ENCODE measurements at regions not wholly inside any gene's neighbourhood (a gene's known extent, or its start where the extent isn't known, plus 50 kb on each side); places are given as distances from the start of the nearest gene placed in this dataset.

DNA sequence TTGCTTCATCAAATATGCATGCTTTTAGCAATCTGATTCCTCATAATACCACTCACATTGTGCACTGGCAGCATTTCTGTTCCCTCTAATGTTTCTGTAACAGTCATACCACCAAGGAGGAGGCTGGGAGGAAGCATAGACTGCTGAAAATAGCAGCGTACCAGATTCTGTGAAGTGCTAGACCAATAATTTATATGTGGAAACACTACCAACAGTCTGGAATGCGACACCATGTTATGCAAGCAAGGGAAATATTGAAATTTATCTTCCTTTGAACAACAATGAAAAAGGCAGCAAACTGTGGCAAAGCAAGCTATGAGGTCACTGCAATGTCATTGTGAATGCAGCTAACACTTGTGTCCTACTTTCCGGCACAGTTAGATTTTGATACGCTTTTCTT lies 1388.0 kb downstream of the EFNB2 start:
- TF ChIP-seq GATA3 (IDR thresholded peaks at IDR 0.05; ENCODE audit: low read depth, low read length) (no peak), GATA2 (IDR thresholded peaks at IDR 0.05; ENCODE audit: low read depth, low read length) (no peak)

DNA sequence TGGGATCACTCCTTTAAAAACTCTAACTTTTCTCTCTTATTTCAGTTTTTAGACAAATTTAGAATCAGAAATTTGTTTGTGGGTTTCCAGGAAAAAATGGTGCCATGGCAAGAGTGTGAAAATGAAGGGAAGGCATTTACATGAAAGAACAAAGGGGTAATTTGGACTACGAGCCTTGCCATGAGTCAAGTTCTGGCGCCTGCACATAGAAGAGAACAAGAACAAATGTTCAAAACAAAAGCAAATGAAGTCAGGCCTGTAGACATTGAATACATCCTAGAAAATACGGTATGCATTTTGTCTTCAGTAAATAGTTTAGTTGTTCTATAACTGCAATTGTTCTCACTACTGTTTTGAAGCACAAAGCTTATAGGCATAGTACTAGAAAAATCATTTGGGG lies 1390.5 kb downstream of the EFNB2 start:
- no peak for TF ChIP-seq GATA2 (IDR thresholded peaks at IDR 0.05; ENCODE audit: low read depth, low read length)
- TF ChIP-seq GATA3 (IDR thresholded peaks at IDR 0.05; ENCODE audit: low read depth, low read length), result no peak

DNA sequence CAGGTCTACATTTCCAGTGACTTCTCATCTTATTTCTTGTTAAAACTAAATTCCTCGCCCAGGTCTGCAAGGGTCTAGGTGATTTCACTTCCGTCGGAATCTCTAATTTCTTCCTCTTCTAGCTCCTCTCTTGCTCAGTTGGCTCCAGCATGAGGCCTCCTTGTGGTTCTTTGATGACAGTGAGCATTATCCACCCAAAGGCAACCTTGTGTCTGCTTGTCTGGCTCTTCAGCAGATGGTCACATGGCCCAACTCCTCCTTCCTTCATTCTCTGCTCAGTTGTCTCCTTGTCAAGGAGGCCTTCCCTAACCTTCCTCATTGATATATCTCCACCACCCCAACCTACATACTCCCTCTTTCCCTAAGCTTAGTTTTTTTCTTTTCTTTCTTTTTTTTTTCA lies 1391.4 kb downstream of the EFNB2 start:
- TF ChIP-seq GATA2 (IDR thresholded peaks at IDR 0.05; ENCODE audit: low read depth, low read length), result no peak
- TF ChIP-seq GATA3 (IDR thresholded peaks at IDR 0.05; ENCODE audit: low read depth, low read length), result no peak

DNA sequence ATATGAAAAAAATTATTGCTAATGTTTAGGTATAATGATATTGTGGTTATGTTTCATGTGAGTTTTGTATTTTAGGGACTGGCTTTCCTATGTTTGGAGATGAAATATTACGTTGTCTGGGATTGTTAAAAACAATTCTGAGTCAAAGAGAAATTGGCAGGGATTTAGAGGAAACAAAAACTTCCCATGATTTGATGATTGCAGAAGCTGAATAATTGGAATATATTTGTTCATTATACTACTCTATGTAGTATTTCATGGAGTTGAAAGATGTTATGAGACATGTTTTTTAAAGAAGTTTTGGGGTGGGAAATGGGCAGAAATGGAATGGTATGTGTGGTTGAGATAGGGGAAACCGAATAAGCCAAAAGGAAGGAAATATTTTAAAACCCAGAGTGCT lies 1392.9 kb downstream of the EFNB2 start:
- TF ChIP-seq GATA2 (IDR thresholded peaks at IDR 0.05; ENCODE audit: low read depth, low read length) (no peak), GATA3 (IDR thresholded peaks at IDR 0.05; ENCODE audit: low read depth, low read length) (no peak)

DNA sequence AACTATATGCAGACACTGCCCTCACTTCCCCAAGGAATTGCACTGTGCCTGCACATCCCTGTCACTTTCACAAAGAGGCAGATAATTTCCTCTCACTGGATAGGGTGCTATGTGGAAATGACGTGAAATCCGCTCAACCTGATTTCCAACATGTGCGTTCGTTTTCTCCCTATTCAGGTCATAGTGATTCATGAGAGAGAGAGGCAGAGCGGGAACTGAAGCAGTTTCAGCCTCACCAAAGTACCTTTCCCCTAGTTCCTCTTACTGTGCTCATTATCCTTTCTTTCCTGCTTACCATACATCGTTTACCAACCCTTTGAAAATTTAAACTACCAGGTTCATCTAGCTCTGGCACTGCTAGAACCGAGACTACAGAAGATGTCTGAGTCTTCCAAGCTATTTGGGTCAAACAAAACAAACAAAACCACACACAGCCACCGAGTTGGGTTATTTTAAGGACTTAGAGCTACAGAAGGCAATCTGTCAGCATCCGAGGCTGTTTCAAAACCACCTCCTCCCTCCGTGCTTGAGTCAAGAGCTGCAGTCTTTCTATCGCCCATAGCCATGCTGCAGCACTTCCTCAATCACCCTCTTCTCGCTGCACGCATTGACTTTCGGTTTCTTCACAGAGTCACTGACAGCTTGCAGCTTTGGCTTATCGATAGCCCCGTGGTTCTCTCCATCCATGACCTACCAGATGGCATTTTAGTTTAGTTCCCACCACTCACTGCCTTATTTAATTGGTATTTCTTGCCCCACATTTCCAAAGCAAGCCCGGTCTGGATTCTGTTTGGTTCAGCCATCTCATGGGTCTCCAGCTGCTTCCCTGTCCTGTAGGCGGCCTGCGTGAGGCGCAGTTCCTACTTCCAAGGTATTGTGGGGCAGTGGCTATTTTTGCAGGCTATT lies 1395.8 kb downstream of the EFNB2 start:
- TF ChIP-seq GATA2 (IDR thresholded peaks at IDR 0.05; ENCODE audit: low read depth, low read length) (no peak), GATA3 (IDR thresholded peaks at IDR 0.05; ENCODE audit: low read depth, low read length) (no peak)

DNA sequence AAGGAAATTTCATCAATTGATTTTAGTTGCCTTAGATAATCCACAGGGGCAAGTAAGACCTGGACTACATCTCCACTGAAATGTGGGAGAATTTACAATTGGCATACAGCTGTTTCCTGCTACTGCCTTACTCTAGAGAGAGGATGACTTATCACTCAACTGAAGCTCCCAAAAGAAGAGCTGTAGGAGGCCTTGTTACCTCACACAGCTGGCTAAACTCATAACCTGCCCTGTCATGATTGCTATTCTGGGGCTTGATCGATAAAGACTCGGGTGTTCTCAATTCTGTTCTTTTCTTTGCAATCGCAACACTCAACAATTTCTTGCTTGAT lies 1396.4 kb downstream of the EFNB2 start:
- TF ChIP-seq GATA2 (IDR thresholded peaks at IDR 0.05; ENCODE audit: low read depth, low read length) (no peak), GATA3 (IDR thresholded peaks at IDR 0.05; ENCODE audit: low read depth, low read length) (no peak)

DNA sequence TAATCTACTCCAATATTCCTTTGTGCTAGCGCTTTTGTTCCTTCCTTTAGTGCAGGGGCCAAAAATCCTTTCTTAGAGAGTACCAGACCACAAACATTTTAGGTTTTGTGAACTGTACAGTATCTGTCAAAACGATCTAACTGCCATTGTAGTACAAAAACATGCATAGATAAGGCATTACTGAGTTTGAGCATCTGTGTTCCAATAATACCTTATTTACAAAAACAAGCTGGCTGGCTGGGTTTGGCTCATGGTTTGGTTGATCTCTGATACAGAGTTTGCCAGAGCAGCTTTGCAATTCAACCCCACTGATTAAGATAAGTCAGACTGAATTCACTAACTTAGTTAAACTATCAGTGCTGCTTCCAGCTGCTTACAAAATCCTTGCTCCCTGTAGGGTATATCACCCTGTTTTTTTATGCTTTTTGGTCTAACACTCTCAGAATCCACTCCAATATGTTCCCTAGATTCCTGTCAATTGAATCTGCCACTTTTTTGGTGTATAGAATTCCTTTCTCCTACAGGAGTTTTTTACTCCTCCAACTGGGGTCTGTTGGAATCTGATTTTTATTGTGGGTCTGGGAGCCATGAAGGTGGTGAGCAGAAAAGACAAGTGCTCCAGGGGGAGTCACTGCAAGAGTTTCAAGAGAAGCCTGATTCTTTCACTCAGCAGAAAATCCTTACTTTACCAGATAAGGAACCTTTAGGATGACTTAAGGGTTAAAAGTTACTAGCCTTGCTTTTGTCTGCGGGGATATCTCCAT lies 1399.4 kb downstream of the EFNB2 start:
- TF ChIP-seq GATA3 (IDR thresholded peaks at IDR 0.05; ENCODE audit: low read depth, low read length) (peak; percentile 91), GATA2 (IDR thresholded peaks at IDR 0.05; ENCODE audit: low read depth, low read length) (peak; percentile 89)

DNA sequence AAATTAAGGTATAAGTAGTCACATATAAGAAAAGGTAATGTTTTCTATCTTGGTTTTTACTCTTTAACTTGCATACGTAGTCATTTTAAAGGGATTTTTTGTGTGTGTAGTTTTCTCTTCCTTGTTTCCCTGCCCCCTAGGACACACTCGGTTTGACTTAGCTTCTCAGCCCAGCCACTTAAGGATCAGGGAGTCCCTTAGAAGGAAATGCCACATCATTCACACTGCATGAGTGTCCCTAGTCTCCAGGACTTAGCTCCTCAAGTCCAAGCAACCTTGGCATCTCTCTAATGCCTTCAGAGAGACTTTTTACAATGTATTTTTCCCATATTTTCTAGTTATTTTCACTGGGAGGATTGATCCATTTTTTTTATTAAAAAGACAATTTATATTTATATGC lies 1407.7 kb downstream of the EFNB2 start:
- TF ChIP-seq GATA3 (IDR thresholded peaks at IDR 0.05; ENCODE audit: low read depth, low read length) (no peak), GATA2 (IDR thresholded peaks at IDR 0.05; ENCODE audit: low read depth, low read length) (no peak)

DNA sequence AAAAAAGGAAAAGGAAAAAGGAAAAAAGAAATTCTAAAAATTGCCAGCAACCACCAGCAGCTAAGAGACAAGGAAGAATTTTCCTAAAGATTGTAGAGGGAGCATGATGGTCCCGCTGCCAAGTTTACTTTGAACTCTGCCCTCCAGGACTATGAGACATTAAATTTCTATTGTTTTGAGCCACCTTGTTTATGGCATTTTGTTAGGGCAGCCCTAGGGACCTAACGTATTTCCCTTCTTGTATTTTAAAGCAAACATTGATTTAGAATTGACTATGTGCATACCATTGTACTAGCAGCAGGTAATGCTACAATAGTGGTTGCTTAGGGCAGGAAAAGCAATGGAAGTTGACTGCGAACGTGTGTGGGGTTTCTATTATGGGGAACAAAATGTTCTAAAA lies 1414.2 kb downstream of the EFNB2 start:
- TF ChIP-seq GATA3 (IDR thresholded peaks at IDR 0.05; ENCODE audit: low read depth, low read length) (no peak), GATA2 (IDR thresholded peaks at IDR 0.05; ENCODE audit: low read depth, low read length) (no peak)

DNA sequence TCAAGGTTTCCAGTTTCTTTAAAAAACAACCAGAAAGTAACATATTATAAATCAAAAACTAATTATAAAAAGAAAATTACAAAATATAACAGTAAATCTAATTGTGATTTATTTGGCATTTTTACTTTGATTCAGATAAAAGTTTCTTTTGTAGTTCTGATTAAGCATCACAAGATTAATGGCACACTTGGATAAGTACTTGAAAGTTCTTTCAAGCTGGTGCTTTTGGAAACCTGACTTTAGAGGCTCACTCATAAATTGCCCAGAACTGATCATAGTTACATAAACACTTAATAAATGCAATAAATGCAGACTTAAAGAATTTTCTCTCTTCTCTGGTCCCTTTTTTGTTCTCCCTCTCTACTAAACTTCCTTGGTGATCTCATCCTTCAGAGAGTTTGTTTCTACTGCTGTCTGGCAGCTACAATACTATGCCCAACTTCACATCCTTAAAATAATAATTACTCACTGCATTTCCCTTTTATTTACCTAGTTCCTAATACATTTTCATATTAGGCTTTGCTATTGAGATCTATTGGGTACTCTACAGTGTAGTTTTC lies 1417.0 kb downstream of the EFNB2 start:
- TF ChIP-seq GATA2 (IDR thresholded peaks at IDR 0.05; ENCODE audit: low read depth, low read length), result no peak
- no peak for TF ChIP-seq GATA3 (IDR thresholded peaks at IDR 0.05; ENCODE audit: low read depth, low read length)

DNA sequence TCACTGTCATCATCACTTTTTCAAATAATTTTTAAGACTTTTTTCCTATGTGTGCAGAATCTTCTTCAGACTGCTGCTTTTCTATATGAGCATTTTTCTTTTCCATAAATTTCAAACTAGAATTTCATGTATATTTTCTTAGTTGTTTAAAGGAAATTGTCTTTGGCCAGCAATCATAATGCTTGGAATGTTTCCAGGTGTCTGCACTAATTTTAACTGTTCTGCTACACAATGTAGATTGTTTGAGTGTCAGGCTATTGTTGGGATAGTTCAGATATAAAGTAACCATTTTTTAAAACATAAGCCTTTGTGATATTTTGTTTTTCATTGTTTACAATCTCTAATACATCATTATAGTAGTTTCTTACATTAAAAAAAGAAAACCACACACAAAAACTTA lies 1418.5 kb downstream of the EFNB2 start:
- TF ChIP-seq GATA2 (IDR thresholded peaks at IDR 0.05; ENCODE audit: low read depth, low read length) (no peak), GATA3 (IDR thresholded peaks at IDR 0.05; ENCODE audit: low read depth, low read length) (no peak)

DNA sequence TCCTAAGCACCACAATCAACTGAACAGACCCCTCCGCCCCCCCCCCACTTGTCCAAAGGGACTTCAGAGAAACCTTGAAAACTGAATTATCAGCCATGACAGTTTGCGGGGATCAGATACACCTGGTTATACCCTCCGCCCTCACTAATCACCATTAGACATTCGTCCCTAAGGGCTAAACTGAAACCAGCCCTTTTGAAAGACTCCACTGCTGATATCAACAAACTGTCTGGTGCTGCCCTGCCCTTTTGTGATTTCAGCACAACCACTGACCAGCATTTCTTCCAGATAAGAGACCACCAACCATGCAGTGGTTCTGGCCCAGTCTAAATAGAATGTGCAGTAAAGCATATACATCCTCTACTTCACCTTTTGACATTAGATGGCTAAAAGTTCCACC lies 1422.9 kb downstream of the EFNB2 start:
- TF ChIP-seq GATA2 (IDR thresholded peaks at IDR 0.05; ENCODE audit: low read depth, low read length), result no peak
- TF ChIP-seq GATA3 (IDR thresholded peaks at IDR 0.05; ENCODE audit: low read depth, low read length), result no peak

DNA sequence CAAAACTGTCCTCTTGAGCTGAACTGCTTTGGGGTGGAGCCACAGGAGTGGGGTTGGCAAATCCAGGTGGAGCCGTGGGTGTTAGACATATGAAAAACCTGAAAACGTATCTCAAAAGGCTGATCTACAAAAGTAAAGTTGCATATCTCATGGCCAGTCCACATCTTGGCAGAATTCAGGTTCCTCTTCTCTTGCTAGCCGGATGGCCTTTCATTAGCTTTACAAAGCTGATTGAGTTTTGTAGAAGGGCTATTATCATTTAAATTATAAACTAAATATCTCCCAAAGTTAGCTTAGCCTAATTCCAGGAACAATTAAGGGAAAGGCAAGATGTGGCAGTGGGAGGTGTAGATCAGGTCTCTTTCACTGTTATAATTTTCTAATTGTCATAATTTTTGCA lies 1427.7 kb downstream of the EFNB2 start:
- no peak for TF ChIP-seq GATA3 (IDR thresholded peaks at IDR 0.05; ENCODE audit: low read depth, low read length)
- no peak for TF ChIP-seq GATA2 (IDR thresholded peaks at IDR 0.05; ENCODE audit: low read depth, low read length)

DNA sequence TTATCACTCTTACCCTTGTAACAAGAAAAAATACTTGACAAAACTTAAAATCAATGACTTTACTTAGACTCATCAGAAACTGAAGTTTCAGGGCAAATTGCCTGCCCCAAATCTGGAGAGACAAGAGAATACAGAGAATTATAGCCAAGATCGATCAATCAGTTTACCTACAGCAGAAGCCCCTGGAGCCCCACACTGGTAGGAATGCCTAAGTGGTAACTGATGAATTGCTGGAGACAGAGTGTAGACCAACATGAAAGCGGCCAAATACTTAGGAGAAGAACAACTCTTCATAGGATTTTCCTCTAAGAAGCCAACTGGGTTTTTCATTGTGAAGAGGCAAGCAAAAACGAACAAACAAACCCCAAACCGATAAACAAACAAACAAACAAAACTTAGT lies 1430.0 kb downstream of the EFNB2 start:
- TF ChIP-seq GATA2 (IDR thresholded peaks at IDR 0.05; ENCODE audit: low read depth, low read length) (no peak), GATA3 (IDR thresholded peaks at IDR 0.05; ENCODE audit: low read depth, low read length) (no peak)

DNA sequence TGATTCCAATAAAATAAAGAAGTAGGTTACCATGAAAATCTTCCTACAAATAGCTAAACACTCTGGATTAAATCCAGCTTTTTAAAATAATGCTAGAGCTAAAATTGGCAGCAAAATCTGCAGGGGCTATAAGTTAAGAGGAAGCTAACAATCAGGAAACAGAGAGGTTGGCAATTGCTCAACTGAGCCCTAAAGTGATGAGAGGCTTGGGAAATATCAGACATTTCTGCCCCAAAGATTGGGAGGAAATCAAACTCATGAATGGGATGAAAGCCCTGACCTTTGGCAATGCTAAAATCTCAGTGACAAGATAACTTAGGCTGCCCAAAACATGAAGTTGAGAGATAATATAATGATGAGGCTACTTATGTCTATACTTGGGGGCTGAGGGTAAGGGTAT lies 1437.9 kb downstream of the EFNB2 start:
- no peak for TF ChIP-seq GATA2 (IDR thresholded peaks at IDR 0.05; ENCODE audit: low read depth, low read length)
- TF ChIP-seq GATA3 (IDR thresholded peaks at IDR 0.05; ENCODE audit: low read depth, low read length), result no peak

All from SH-SY5Y (cell line).